RWPE1 (cell line): ENCODE measurements at regions not wholly inside any gene's neighbourhood (a gene's known extent, or its start where the extent isn't known, plus 50 kb on each side); places are given as distances from the start of the nearest gene placed in this dataset.

Experiments
- CTCF ChIA-PET: fragments of 350-600 bp; sonication (Branson Sonifier 250); formaldehyde crosslinking; extraction: SDS; loops from one replicate; lab custom pipeline; 2021; lab: Yijun Ruan, JAX
- POLR2A ChIA-PET: fragments of 400-600 bp; formaldehyde crosslinking; extraction: SDS; loops from one replicate; lab custom pipeline; 2020; ENCODE audit warnings: antibody characterized with exemption; ENCODE audit not compliant: low non-redundant PET; lab: Yijun Ruan, JAX
- DNase-seq: peaks from one replicate; pipeline ENCODE4 v3.0.0; 2012; ENCODE audit warnings: low spot score
- H3K27ac ChIP-seq: fragments of 450-650 bp; 2 replicates; pipeline ENCODE4 v1.5.1; 2017
- TF ChIP-seq, protein P1 (sequence below): fragments of 450-650 bp; conservative IDR thresholded peaks from 2 replicates; pipeline ENCODE4 v1.5.1; 2017; ENCODE audit warnings: low read depth, mild to moderate bottlenecking

DNA sequence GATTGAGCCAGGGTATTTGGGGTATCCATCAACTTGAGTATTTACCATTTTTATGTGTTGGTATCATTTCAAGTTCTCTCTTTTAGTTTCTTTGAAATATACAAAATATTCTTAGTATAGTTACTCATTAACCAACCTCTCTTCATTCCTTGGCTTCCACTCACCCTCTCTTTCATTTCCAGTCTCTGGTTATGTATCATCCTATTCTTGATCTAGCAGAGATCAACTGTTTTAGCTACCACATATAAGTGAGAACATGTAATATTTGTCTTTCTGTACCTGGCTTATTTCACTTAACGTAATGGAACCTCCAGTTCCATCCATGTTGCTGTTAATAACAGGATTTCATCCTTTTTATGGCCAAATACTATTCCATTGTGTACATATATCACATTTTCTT is 86.9 kb downstream of the DACT1 start:
- no peak for DNase-seq
- CTCF ChIA-PET: no interaction called here
- TF ChIP-seq, protein P1, sequence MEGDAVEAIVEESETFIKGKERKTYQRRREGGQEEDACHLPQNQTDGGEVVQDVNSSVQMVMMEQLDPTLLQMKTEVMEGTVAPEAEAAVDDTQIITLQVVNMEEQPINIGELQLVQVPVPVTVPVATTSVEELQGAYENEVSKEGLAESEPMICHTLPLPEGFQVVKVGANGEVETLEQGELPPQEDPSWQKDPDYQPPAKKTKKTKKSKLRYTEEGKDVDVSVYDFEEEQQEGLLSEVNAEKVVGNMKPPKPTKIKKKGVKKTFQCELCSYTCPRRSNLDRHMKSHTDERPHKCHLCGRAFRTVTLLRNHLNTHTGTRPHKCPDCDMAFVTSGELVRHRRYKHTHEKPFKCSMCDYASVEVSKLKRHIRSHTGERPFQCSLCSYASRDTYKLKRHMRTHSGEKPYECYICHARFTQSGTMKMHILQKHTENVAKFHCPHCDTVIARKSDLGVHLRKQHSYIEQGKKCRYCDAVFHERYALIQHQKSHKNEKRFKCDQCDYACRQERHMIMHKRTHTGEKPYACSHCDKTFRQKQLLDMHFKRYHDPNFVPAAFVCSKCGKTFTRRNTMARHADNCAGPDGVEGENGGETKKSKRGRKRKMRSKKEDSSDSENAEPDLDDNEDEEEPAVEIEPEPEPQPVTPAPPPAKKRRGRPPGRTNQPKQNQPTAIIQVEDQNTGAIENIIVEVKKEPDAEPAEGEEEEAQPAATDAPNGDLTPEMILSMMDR: no peak
- POLR2A ChIA-PET: no interaction called here
- no peak overlapping the region for H3K27ac ChIP-seq

DNA sequence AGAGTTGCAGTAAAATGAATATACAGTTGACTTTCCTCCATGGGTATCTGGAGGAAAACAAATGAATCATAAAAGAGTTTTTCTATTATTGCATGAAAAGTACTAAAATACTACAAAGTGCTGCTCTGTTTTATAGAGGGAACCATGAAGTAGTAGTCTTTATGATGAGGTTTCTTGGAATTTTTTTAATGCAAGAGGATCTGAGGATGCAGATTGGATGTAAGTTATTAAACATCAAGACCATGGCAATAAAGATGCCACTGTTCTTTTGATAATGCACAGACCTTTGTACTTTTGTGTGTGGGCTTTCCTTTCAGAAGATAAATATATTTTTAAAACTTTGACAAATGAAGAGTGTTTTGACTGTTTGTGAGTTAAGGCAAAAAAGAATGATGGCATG is 87.5 kb downstream of the DACT1 start:
- no peak for DNase-seq
- CTCF ChIA-PET: no interaction called here
- POLR2A ChIA-PET: no interaction called here
- H3K27ac ChIP-seq: no peak overlapping the region
- TF ChIP-seq, protein P1: no peak

DNA sequence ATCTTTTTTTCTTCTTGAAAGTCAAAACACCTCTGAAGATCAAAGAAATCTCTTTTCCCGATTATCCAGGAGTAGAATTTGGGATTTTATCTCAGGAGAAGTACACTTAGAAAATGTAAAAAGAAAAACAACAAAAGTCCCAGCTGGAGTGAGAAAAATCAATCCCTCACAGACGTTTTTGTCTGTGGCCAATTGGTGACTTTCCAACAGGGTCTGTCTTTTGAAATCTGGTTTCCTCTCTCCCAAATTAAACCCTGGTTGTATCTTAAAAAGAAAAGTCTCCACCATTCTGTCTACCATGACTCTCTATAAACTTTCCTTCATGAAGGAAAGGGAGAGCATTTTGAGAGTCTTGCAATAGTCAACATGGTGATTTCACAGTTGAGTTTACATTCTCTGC is 88.1 kb downstream of the DACT1 start:
- ChIA-PET CTCF (no interaction called here), POLR2A (no interaction called here)
- H3K27ac ChIP-seq: no peak overlapping the region
- TF ChIP-seq, protein P1: no peak
- DNase-seq: no peak

DNA sequence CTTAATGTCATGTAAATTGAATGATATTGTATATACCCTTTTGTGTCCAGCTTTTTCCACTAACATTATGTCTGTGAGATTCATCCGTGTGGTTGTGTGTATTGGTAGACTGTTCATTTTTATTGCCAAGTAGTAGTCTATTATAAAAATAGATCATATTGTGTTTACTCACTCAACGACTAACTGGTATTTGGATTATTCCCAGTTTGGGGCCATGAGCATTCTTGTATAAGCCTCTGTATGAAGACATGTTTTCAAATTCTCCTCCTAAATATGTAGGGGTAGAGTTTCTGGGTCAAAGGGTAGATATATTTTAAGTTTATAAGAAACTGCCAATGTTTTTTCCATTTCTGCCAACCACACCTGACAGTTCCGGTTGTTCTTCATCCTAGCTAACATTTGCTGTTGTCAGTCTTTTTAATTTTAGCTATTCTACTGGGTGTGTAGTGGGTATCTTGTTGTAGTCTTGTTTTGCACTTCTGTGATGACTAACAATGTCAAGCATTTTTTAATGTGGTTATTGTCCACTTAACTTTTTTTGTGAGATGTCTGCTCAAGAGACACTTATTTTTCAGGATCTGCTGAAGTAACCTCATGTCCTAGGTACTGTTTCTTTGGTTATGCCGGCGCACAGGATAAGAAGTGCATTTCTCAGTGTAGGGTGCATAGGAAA is 93.2 kb downstream of the DACT1 start:
- POLR2A ChIA-PET: no interaction called here

DNA sequence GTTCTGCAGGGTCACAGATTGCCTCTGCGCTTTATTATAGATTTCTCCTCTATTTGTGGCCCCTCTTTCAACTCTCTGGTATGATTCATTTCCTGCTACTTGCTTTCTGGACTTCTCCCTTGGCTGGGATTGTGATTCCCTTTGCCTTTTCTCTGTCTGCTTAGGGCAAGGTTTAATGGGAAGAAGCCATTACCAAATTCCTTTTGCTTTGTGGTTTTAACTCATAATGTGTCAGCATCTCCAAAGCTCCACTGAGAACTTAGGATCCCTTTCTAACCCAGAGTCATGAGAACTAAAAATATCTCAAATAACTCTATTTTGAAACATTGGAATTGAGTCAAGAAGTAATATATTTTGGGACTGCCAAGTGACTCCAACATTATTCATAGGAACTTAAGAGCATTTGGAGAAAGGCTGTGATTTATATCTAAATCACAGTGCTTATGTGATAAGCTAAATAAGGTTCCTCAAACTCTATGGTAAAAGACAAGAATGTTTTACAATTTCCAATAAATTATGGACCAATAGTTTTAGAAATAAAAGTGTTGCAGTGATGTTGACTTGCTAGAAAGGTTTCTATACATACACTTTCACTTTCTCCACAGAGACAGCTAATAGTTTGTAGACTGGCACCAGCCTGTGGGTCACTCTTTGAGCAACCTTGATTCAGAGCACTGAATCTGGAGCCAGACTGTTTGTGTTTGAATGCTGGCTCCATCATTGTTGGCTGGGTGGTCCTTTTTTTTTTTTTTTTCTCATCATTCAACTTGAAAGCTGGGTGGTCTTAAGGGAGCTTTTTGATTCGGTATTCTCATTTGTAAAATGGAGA is 93.9 kb downstream of the DACT1 start:
- DNase-seq: peak; percentile 86
- H3K27ac ChIP-seq: no peak overlapping the region
- TF ChIP-seq, protein P1: no peak
- ChIA-PET POLR2A (no interaction called here), CTCF (interaction anchor here (1.2 kb wide), 1 partner anchor 21 kb away, joined by 3 read pairs; no protein-coding TSS in a partner anchor)

More for the DNA sequence above, 93.2 kb downstream of the DACT1 start:
- TF ChIP-seq, protein P1: no peak
- DNase-seq: peak; percentile 38
- no peak overlapping the region for H3K27ac ChIP-seq
- CTCF ChIA-PET: no interaction called here

DNA sequence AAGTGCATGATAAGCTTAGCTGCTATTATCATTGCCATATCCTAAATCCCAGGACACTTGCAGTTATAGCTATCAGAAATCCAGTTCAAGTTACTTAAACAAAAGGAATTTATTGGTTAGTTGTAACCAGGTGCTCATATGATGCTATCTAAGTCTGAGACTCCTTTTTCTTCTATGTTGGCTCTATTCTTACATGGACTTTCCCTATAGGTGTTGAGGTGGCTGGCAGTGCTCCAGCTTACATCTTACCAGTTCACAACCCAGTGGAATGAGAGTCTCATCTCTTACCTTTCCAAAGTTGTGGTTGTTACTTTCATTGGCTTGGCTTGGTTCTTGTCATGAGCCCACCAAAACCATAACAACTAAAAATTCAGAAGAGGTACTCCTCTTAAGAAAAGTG is 94.6 kb downstream of the DACT1 start:
- TF ChIP-seq, protein P1: no peak
- ChIA-PET CTCF (interaction anchor here (1.2 kb wide), 1 partner anchor 22 kb away, joined by 3 read pairs; no protein-coding TSS in a partner anchor), POLR2A (no interaction called here)
- H3K27ac ChIP-seq: no peak overlapping the region
- no peak for DNase-seq
